ENCODE measurements at regions not wholly inside any gene's neighbourhood (a gene's known extent, or its start where the extent isn't known, plus 50 kb on each side); places are given as distances from the start of the nearest gene placed in this dataset.
"Not testable (repeated sequence)": the region's sequence is repeated elsewhere in the genome, so short reads cannot be mapped to it uniquely, and the experiment has no call there.

DNA sequence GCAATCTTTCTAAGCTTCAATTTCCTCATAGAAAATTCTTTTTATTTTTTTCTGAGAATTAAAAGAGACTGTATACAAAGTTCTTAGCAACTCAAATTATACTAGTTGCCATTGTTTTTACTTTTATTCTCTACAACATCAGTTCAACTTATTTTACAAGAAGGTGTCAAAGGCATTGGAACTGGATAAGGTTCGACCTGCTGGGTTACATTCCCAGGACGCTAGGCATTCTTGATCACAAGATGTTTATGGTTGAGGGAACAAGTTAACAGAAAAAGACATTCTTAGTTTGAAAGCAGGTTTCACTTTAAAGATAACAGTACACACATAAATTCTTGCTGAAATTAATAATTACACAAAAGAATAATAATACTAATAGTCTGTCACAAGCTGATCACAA, 163.5 kb upstream of the SNX2 start:
- ChIA-PET CTCF (no interaction called here), POLR2A (no interaction called here)
- H3K36me3 Mint-ChIP-seq (ENCODE audit: insufficient read depth, unreplicated experiment) = no peaks in the 10 kb centered on the region
- DNase-seq (ENCODE audit: unreplicated experiment) = no peak
- intact Hi-C loops (cut with micrococcal nuclease) = no loop called here
- no TSS peak for BruUV-seq (replicated peaks)
- no peak overlapping the region for H3K27ac Mint-ChIP-seq (ENCODE audit: low read depth, unreplicated experiment)
- TF ChIP-seq, protein P1, sequence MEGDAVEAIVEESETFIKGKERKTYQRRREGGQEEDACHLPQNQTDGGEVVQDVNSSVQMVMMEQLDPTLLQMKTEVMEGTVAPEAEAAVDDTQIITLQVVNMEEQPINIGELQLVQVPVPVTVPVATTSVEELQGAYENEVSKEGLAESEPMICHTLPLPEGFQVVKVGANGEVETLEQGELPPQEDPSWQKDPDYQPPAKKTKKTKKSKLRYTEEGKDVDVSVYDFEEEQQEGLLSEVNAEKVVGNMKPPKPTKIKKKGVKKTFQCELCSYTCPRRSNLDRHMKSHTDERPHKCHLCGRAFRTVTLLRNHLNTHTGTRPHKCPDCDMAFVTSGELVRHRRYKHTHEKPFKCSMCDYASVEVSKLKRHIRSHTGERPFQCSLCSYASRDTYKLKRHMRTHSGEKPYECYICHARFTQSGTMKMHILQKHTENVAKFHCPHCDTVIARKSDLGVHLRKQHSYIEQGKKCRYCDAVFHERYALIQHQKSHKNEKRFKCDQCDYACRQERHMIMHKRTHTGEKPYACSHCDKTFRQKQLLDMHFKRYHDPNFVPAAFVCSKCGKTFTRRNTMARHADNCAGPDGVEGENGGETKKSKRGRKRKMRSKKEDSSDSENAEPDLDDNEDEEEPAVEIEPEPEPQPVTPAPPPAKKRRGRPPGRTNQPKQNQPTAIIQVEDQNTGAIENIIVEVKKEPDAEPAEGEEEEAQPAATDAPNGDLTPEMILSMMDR (IDR thresholded peaks at IDR 0.05; ENCODE audit: unreplicated experiment) = no peak
- H3K27me3 Mint-ChIP-seq (ENCODE audit: insufficient read depth, unreplicated experiment) = no peaks in the 10 kb centered on the region
- no peaks in the 10 kb centered on the region for H3K9me3 Mint-ChIP-seq (ENCODE audit: unreplicated experiment)
- peaks cover 14% of the 10 kb centered on the region for H3K4me1 Mint-ChIP-seq (ENCODE audit: insufficient read depth, unreplicated experiment)
- no peak overlapping the region for H3K4me3 Mint-ChIP-seq (ENCODE audit: unreplicated experiment)

DNA sequence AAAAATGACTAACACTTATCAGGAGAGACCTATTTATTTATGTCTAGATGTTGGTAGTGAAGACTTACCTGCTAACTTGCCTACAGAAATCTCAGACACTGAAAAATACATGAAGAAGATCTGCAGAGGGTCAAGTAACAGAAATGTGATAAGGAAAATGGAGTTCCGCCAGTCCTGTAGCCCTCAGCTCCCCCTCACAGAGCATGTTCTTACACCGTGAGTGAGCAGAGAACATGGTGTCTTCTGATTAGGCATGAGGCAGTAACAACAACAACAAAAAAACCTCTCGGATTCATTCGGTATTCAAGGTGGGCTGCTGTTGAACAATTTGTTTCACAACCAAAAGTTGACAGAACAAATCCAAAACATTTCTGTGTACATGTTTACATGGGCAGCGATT, 162.0 kb upstream of the SNX2 start:
- no peaks in the 10 kb centered on the region for H3K36me3 Mint-ChIP-seq (ENCODE audit: insufficient read depth, unreplicated experiment)
- ChIA-PET POLR2A (no interaction called here), CTCF (interaction anchor here (0.6 kb wide), 1 partner anchor 51 kb away, joined by 3 read pairs; no protein-coding TSS in a partner anchor)
- H3K27ac Mint-ChIP-seq (ENCODE audit: low read depth, unreplicated experiment) = no peak overlapping the region
- H3K9me3 Mint-ChIP-seq (ENCODE audit: unreplicated experiment) = no peaks in the 10 kb centered on the region
- H3K4me3 Mint-ChIP-seq (ENCODE audit: unreplicated experiment) = no peak overlapping the region
- TF ChIP-seq, protein P1 (IDR thresholded peaks at IDR 0.05; ENCODE audit: unreplicated experiment) = no peak
- H3K27me3 Mint-ChIP-seq (ENCODE audit: insufficient read depth, unreplicated experiment) = no peaks in the 10 kb centered on the region
- intact Hi-C loops (cut with micrococcal nuclease) = no loop called here
- no peak for DNase-seq (ENCODE audit: unreplicated experiment)
- BruUV-seq (replicated peaks) = no TSS peak
- H3K4me1 Mint-ChIP-seq (ENCODE audit: insufficient read depth, unreplicated experiment) = peaks cover 6% of the 10 kb centered on the region

DNA sequence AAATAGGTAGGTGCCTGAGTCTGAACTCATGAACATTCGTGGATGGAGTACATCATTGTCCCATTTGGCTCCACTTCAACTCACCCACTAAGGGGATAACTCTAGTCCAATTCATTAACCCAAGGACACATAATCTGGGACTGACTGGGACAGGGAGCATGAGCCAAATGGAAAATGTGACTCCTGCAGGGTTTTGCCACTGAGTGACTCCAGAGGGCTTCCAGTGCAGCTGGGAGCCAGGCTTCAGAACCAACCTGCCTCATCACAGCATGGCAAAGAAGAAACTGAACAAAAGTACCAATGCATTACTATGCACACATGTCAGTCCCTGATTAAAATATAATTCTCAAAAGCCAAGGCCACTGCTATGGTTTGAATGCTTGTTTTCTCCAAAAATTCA, 159.7 kb upstream of the SNX2 start:
- BruUV-seq (replicated peaks) = no TSS peak
- Mint-ChIP-seq H3K4me1 (ENCODE audit: insufficient read depth, unreplicated experiment) (no peaks in the 10 kb centered on the region), H3K9me3 (ENCODE audit: unreplicated experiment) (no peaks in the 10 kb centered on the region), H3K36me3 (ENCODE audit: insufficient read depth, unreplicated experiment) (no peaks in the 10 kb centered on the region), H3K27ac (ENCODE audit: low read depth, unreplicated experiment) (no peak overlapping the region), H3K27me3 (ENCODE audit: insufficient read depth, unreplicated experiment) (no peaks in the 10 kb centered on the region), H3K4me3 (ENCODE audit: unreplicated experiment) (no peak overlapping the region)
- ChIA-PET POLR2A (interaction anchor here (0.6 kb wide), 1 partner anchor 960 kb away, joined by 3 read pairs; no protein-coding TSS in a partner anchor), CTCF (no interaction called here)
- no peak for DNase-seq (ENCODE audit: unreplicated experiment)
- intact Hi-C loops (cut with micrococcal nuclease) = no loop called here
- TF ChIP-seq, protein P1 (IDR thresholded peaks at IDR 0.05; ENCODE audit: unreplicated experiment) = no peak

GRCh38 chr5:122615832-122616231, 159.0 kb upstream of the SNX2 start:
- ChIA-PET POLR2A (no interaction called here), CTCF (interaction anchor here (0.6 kb wide), 1 partner anchor 19 kb away, joined by 4 read pairs; no protein-coding TSS in a partner anchor)
- intact Hi-C loops (cut with micrococcal nuclease) = no loop called here
- TF ChIP-seq, protein P1 (IDR thresholded peaks at IDR 0.05; ENCODE audit: unreplicated experiment) = no peak
- Mint-ChIP-seq H3K4me1 (ENCODE audit: insufficient read depth, unreplicated experiment) (no peaks in the 10 kb centered on the region), H3K36me3 (ENCODE audit: insufficient read depth, unreplicated experiment) (no peaks in the 10 kb centered on the region), H3K4me3 (ENCODE audit: unreplicated experiment) (no peak overlapping the region), H3K27ac (ENCODE audit: low read depth, unreplicated experiment) (no peak overlapping the region), H3K27me3 (ENCODE audit: insufficient read depth, unreplicated experiment) (no peaks in the 10 kb centered on the region), H3K9me3 (ENCODE audit: unreplicated experiment) (no peaks in the 10 kb centered on the region)
- DNase-seq (ENCODE audit: unreplicated experiment) = no peak
- BruUV-seq (replicated peaks) = no TSS peak

- DNase-seq (ENCODE audit: unreplicated experiment); intact Hi-C loops (cut with micrococcal nuclease); BruUV-seq (replicated peaks); H3K4me3 Mint-ChIP-seq (ENCODE audit: unreplicated experiment); H3K9me3 Mint-ChIP-seq (ENCODE audit: unreplicated experiment); H3K4me1 Mint-ChIP-seq (ENCODE audit: insufficient read depth, unreplicated experiment); H3K27me3 Mint-ChIP-seq (ENCODE audit: insufficient read depth, unreplicated experiment); H3K27ac Mint-ChIP-seq (ENCODE audit: low read depth, unreplicated experiment); POLR2A ChIA-PET; H3K36me3 Mint-ChIP-seq (ENCODE audit: insufficient read depth, unreplicated experiment): not testable (repeated sequence)
- CTCF ChIA-PET = interaction anchor here (0.8 to 1.0 kb wide), 2 partner anchors 11 to 86 kb away, joined by 3 to 4 read pairs; no protein-coding TSS in a partner anchor
These were observed 156.8 kb upstream of the SNX2 start for GRCh38 chr5:122618046-122618445.

DNA sequence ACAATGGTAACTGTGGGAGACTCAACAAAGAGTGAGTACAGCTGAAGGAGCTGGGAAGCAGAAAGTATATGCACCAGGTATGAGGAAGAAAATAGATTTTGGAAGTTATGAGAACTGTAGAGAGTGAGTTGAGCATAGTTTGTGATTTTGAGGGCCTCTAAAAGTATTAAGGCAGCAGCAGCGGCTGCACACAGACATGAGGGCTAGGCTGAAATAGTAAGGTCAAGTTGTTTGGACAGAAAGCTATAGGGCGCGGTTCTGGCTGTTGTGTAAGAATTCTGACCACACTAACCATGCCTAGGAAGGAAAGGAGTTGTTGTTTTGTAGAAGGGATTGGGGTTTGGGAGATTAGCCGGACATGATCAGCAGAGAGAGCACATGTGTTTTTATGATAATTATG, 154.1 kb upstream of the SNX2 start:
- H3K4me3 Mint-ChIP-seq (ENCODE audit: unreplicated experiment); intact Hi-C loops (cut with micrococcal nuclease); CTCF ChIA-PET; BruUV-seq (replicated peaks); H3K27me3 Mint-ChIP-seq (ENCODE audit: insufficient read depth, unreplicated experiment); H3K4me1 Mint-ChIP-seq (ENCODE audit: insufficient read depth, unreplicated experiment); H3K9me3 Mint-ChIP-seq (ENCODE audit: unreplicated experiment); H3K36me3 Mint-ChIP-seq (ENCODE audit: insufficient read depth, unreplicated experiment); H3K27ac Mint-ChIP-seq (ENCODE audit: low read depth, unreplicated experiment); POLR2A ChIA-PET: not testable (repeated sequence)
- DNase-seq (ENCODE audit: unreplicated experiment) = peak; percentile 15

DNA sequence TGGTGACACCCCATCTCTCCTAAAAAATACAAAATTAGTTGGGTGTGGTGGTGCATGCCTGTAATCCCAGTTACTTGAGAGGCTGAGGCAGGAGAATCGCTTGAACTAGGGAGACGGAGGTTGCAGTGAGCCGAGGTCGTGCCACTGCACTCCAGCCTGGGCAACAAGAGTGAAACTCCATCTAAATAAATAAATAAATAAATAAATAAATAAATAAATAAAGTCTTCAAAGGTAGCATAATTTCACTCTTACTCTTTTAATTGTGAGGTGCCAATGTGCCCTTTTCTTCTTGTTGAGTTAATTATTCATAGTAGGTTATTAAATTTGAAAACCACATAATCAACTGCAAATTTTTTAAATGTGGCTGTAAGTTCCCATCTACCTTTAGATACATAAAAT, 146.2 kb upstream of the SNX2 start:
- H3K27ac Mint-ChIP-seq (ENCODE audit: low read depth, unreplicated experiment); POLR2A ChIA-PET; H3K4me1 Mint-ChIP-seq (ENCODE audit: insufficient read depth, unreplicated experiment); H3K36me3 Mint-ChIP-seq (ENCODE audit: insufficient read depth, unreplicated experiment); H3K9me3 Mint-ChIP-seq (ENCODE audit: unreplicated experiment); intact Hi-C loops (cut with micrococcal nuclease); CTCF ChIA-PET; BruUV-seq (replicated peaks); DNase-seq (ENCODE audit: unreplicated experiment); H3K27me3 Mint-ChIP-seq (ENCODE audit: insufficient read depth, unreplicated experiment); H3K4me3 Mint-ChIP-seq (ENCODE audit: unreplicated experiment): not testable (repeated sequence)
